Lung (tissue), 11 donors: ENCODE measurements at regions not wholly inside any gene's neighbourhood (a gene's known extent, or its start where the extent isn't known, plus 50 kb on each side); places are given as distances from the start of the nearest gene placed in this dataset.

ENCODE experiments used
- ATAC-seq: fragments of 200-7000 bp; cut with Tn5 transposase; one replicate; pipeline ENCODE4 v1.9.1; 2020; ENCODE audit warnings: moderate number of reproducible peaks; ENCODE audit not compliant: insufficient read depth, low FRiP score
- DNase-seq, 3 donors: peaks; one replicate each; pipeline ENCODE4 v3.0.0-alpha.2; 2013 to 2017
- H3K27ac ChIP-seq, 2 donors: one replicate each; pipeline ENCODE4 v1.5.1; 2013; ENCODE audit warnings: mild to moderate bottlenecking in 2 of 2, moderate library complexity in 2 of 2, control low read depth in 1 of 2, inconsistent platforms in 1 of 2, low read depth in 1 of 2, low read length in 1 of 2
- H3K27me3 ChIP-seq, 3 donors: one replicate each; pipeline ENCODE4 v1.5.1; 2013; ENCODE audit warnings: low read length in 2 of 3; ENCODE audit not compliant: control insufficient read depth in 3 of 3, insufficient read depth in 3 of 3
- H3K36me3 ChIP-seq, 4 donors: one replicate each; pipeline ENCODE4 v1.5.1; 2013; ENCODE audit warnings: low read length in 4 of 4, mild to moderate bottlenecking in 1 of 4, moderate library complexity in 1 of 4; ENCODE audit not compliant: control insufficient read depth in 4 of 4, insufficient read depth in 4 of 4
- H3K4me1 ChIP-seq, 5 donors: one replicate each; pipeline ENCODE4 v1.5.1; 2013; ENCODE audit warnings: low read length in 5 of 5, mild to moderate bottlenecking in 2 of 5, moderate library complexity in 1 of 5; ENCODE audit not compliant: control insufficient read depth in 5 of 5, insufficient read depth in 5 of 5
- H3K4me3 ChIP-seq: one replicate; pipeline ENCODE4 v1.5.1; 2013; ENCODE audit warnings: mild to moderate bottlenecking, control low read depth, moderate library complexity
- H3K9ac ChIP-seq, 2 donors: one replicate each; pipeline ENCODE4 v1.5.1; 2013; ENCODE audit warnings: low read length in 2 of 2, control low read depth in 1 of 2; ENCODE audit not compliant: insufficient read depth in 1 of 2
- H3K9me3 ChIP-seq, 4 donors: one replicate each; pipeline ENCODE4 v1.5.1; 2013; ENCODE audit warnings: low read length in 3 of 4, mild to moderate bottlenecking in 1 of 4, moderate library complexity in 1 of 4; ENCODE audit not compliant: control insufficient read depth in 4 of 4, insufficient read depth in 3 of 4
- CTCF ChIP-seq: IDR thresholded peaks from 2 replicates; pipeline ENCODE4 v1.5.1; 2012; ENCODE audit warnings: mild to moderate bottlenecking; ENCODE audit errors: control extremely low read depth, extremely low read depth
- WGBS, 2 donors: extraction: QIAGEN DNeasy Blood & Tissue Kit; methylation state at CpG; one replicate each; pipeline ENCODE4 v1.1.7; 2013; 5-methylcytosine and 5-hydroxymethylcytosine counted together
- donor health status: control.
- donor health status: control.
- donor health status: Bipolar disorder and iron deficiency.
- donor health status: healthy.
- donor health status: DM: yes; HTN: yes; CAD: no.

- ATAC-seq: no peak
- TF ChIP-seq CTCF: no peak
- Histone ChIP-seq H3K27ac (no peak overlapping the region), H3K27me3 (no peaks in the 10 kb centered on the region), H3K9me3 (peaks cover 0 to 5% (median 0%) of the 10 kb centered on the region in 4 donors), H3K4me3 (no peak overlapping the region), H3K36me3 (no peaks in the 10 kb centered on the region), H3K9ac (no peak overlapping the region), H3K4me1 (no peaks in the 10 kb centered on the region)
- 47 to 67% methylated on average over 6 of the region's 6 CpGs for WGBS, 2 donors
- no peak for DNase-seq
Observed at GRCh38 chr4:63589796-63590195, 819.5 kb downstream of the TECRL start.

GRCh38 chr4:63583561-63583960, 825.7 kb downstream of the TECRL start:
- DNase-seq (no peak), ATAC-seq (no peak)
- Histone ChIP-seq H3K36me3 (no peaks in the 10 kb centered on the region), H3K9ac (no peak overlapping the region), H3K9me3 (peaks cover 0 to 2% (median 0%) of the 10 kb centered on the region in 4 donors), H3K4me1 (no peaks in the 10 kb centered on the region), H3K27me3 (no peaks in the 10 kb centered on the region), H3K4me3 (no peak overlapping the region), H3K27ac (no peak overlapping the region)
- 71 to 78% methylated on average over 2 of the region's 2 CpGs for WGBS, 2 donors
- no peak for TF ChIP-seq CTCF

- Histone ChIP-seq H3K9ac (no peak overlapping the region), H3K27me3 (no peaks in the 10 kb centered on the region), H3K36me3 (no peaks in the 10 kb centered on the region), H3K4me1 (no peaks in the 10 kb centered on the region), H3K27ac (no peak overlapping the region), H3K4me3 (no peak overlapping the region), H3K9me3 (peaks cover 0 to 2% (median 0%) of the 10 kb centered on the region in 4 donors)
- ATAC-seq (no peak), DNase-seq (no peak)
- no peak for TF ChIP-seq CTCF
Observed at GRCh38 chr4:63583007-63583406, 826.2 kb downstream of the TECRL start.

- no peak for TF ChIP-seq CTCF
- ATAC-seq (no peak), DNase-seq (no peak)
- Histone ChIP-seq H3K9ac (no peak overlapping the region), H3K9me3 (peaks cover 0 to 2% (median 0%) of the 10 kb centered on the region in 4 donors), H3K36me3 (no peaks in the 10 kb centered on the region), H3K27ac (no peak overlapping the region), H3K4me3 (no peak overlapping the region), H3K4me1 (no peaks in the 10 kb centered on the region), H3K27me3 (no peaks in the 10 kb centered on the region)
- WGBS, 2 donors: 64 to 67% methylated on average over 1 of the region's 1 CpG
Observed at GRCh38 chr4:63580796-63581475, 828.3 kb downstream of the TECRL start.
